DMS153 treated with DMSO at 0.1 percent for 48 hours (cell line): ENCODE measurements at regions not wholly inside any gene's neighbourhood (a gene's known extent, or its start where the extent isn't known, plus 50 kb on each side); places are given as distances from the start of the nearest gene placed in this dataset.

ENCODE experiments used
- DNase-seq: peaks from one replicate; lab custom pipeline; 2025; ENCODE audit not compliant: unreplicated experiment; lab: John Stamatoyannopoulos, UW

DNA sequence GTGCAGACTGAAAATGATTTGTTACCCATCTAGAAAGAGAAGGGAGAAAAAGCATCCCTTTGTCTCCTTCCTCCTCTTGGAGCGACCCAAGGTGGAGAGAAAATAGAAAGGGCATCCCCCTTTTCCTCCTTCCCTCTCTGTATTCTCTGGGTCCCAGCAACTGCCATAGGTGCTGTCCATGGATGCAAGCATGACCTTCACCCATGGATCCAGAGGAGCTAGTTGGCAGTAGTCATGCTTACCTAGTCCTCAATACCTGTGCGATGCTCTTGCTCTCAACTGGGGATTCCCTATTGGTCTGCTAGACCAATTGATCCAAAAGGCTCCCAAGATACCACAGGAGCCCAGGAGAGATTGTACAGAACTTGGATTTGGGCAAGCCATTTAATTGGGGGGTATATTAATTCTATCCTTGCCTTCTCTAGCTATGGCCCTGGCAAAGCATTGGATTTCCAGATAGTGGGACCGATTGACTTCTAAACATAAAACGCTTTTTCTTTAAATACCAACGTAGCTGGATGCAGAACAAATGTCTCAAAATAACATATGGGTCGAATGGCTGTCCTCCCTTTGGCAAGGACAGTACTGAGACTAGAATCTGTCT is 547.8 kb upstream of the IGFBP3 start:
- no peak for DNase-seq

DNA sequence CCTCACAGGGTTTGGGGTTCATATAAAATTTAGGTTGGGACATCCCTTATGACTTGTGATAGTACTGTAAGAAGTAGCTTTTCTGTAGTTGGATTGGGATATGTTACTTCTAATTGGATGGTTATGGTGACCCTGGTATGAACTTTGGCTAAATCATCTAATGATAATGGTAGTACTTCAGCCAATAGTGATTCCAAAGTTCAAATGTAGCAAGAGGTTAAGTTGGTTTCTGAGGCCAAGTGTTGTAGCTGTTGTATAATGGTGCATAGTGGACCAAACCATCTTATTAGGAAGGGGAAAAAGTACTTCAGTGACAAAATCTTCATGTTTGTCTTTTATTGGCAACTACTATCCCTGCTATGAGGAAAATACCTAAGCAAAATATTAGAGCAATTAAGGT is 542.1 kb upstream of the IGFBP3 start:
- no peak for DNase-seq

GRCh38 chr7:46461334-46461777 is 540.3 kb upstream of the IGFBP3 start:
- DNase-seq, result no peak

- no peak for DNase-seq
Observed at GRCh38 chr7:46459942-46460341, 538.9 kb upstream of the IGFBP3 start.

DNA sequence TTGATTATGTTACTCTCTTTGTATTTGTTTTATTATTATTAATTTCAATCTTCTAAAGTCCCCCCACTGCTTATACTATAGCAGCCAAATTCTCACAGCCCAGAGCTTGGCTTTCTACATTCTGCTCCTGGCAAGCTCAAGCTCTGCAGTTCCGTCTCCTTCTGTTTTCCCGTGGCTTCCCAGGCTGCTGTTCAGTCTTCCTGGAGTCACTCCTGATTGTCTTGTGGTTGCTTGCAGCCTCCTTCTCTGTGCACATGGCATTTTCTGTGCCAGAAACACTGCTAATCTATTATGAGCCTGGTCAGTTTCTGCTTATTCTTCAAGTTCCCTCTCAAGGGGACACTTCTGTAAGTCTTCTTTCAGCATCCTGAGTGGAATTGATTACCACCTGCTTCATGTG is 533.7 kb upstream of the IGFBP3 start:
- DNase-seq, result no peak

DNA sequence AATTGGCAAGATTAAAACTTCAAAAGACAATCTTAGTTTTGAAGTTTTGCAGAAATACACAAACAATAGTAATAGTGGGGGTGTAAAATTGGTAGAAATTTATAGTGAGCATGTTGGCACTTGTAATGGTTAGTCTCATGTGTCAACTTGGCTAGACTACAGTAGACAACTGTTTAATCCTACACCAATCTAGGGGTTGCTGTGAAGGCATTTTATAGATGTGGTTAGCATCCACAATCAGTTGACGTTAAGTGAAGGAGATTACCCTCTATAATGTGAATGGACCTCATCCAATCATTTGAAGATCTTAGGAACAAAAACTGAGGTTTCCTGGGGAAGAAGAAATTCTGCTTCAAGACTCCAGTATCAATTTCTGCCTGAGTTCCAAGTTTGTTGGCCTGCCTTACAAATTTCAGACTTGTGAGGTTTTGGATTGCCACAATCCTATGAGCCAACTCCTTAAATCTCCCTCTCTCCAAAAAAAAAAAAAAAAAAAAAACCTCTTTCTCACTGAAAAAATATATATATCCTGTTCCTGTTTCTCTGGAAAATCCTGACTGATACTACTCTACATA is 531.6 kb upstream of the IGFBP3 start:
- no peak for DNase-seq

DNA sequence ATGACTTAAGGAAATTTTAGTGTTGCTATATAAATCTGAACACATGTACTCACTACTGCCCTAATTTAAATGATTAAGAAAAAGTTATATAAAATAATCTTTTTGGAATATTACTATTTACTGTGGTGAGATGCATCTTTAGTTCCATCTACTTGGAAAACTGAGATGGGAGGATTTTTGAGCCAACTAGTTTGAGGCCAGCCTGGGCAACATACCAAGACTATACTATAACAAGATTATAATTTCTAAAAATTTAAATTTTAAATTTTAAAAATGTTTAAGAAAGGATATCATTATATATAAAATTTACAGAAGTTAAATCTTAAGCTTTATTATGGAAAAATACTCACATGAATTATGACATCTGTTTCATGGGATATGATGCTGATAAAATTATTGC is 530.8 kb upstream of the IGFBP3 start:
- DNase-seq, result no peak

DNA sequence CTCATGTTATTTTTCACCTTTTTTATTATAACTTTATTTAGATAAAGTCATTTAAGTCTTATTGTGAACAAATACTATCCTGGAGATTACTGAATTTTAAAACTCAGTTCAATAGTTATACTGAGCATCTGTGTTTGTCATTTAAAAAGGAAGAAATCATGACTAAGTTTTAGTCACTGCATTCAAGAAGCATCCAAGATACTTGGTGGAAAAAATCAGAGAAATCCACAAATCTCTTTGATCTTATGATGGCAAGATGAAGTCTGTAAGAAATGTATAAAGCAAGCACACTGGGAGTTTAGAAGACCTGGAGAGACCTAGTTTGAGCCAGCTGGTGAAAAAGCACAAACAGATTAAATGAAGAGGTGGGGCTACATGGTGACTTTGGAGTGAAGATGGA is 529.8 kb upstream of the IGFBP3 start:
- DNase-seq, result no peak

GRCh38 chr7:46450425-46450824 is 529.4 kb upstream of the IGFBP3 start:
- DNase-seq, result no peak

DNA sequence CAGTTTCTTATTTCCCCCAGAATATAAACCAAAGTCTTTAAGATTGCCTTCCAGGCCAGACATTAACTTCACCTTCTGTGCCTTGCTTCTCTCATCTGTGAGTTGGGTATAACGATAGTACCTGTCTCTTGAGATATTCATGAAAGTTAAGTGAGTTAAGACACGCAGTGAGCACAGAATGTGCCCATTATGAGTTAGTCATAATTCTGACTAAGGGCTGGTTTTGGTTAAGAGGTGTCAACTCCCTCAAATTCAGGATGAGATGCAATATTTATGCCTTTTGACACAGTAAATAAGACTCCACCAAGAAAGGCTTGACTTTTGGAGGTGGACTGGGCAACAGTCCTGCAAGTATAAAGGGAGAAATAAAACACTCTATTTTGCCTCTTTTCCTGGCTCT is 528.7 kb upstream of the IGFBP3 start:
- DNase-seq, result no peak

DNA sequence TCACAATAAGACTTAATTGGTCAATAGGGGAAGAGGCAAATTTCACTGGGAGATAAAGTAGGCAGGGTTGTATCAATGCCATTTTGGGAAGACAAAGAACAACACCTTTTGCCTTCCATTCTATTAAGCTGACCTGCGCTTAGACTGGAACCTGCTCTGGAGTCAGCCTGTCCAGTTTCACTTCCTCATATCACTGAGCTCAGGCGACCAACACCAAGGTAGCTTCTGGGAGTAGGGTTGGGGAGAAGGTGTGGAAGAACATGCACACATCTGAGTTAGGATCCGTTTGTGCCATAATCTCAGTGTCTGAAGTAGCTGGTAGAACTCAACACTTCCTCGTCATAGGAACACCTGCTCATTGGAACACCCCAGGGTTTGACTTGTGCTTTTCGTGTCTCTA is 527.4 kb upstream of the IGFBP3 start:
- no peak for DNase-seq

- no peak for DNase-seq
Observed at GRCh38 chr7:46446151-46446550, 525.1 kb upstream of the IGFBP3 start.

DNA sequence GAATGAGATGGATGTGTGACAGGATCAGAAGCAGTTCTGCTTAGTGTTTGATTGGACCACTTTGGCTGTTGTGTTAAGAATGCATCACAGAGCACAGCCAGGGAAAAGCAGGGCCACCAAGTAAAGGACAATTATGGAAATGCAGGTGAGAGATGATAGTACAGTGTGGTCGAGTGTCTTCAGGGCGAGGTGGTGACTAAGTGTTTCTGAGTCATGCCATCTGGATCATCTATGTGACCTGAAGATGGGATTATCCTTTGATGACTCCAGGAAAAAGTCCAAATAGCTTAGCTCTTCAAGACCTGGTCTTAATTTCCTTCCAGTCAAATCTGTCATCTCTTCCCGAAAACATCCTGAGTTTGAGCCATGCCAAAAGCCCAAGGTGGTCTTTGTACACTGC is 523.2 kb upstream of the IGFBP3 start:
- DNase-seq, result no peak

DNA sequence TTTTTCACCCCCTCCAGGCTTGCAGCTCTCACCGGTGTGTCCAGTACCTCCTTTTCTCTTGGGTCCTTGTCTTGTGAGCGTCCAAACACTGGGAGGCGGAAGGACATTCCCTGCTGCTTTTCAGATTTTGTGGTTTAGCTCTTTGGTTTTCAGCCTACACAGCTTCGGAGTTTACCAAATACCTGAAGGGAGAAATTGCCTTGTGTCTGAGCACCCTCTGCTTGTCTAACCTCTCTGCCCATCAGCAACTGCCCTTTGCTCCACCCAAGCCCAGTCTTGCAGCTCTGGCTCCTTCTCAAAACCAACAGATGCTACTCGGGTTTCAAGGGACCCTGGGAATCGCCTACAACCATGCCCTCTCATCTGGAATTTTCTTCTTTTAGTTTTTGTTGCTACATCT is 519.1 kb upstream of the IGFBP3 start:
- no peak for DNase-seq

DNA sequence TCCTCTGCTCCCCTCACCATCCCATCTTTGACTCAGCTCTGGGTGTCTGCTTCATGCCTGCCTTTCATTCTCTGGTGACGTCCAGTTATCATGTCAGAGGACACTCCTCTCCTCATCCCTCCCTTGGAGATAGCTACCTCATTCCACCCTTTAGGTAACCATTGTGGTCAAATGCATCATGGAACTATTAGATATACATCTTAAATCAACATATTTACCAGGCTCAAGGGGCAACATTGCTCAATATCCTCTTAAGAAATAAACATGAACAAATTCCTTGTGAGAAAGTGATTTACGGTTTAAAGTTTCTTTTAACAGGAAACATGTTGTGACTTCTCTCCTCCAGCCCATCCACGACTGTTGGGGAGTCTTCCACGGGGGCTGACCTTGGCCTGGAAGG is 511.6 kb upstream of the IGFBP3 start:
- no peak for DNase-seq

DNA sequence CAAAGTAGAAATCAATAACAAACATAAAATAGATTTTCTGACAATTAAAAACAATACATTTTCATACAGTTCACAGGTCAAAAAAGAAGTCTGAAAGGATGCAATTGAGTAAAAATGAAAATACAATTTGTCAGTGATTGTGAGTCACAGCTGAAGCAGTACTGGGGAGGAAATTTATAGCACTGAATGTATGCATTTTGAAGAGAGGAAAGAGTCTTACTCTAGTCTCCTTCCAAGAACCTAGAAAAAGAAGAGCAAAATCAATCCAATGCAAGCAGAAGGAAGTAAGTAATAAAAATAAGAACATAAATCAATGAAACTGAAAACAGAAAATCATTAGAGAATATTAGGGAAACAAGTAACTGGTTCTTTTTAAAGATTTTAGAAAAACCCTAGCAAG is 507.2 kb upstream of the IGFBP3 start:
- no peak for DNase-seq

DNA sequence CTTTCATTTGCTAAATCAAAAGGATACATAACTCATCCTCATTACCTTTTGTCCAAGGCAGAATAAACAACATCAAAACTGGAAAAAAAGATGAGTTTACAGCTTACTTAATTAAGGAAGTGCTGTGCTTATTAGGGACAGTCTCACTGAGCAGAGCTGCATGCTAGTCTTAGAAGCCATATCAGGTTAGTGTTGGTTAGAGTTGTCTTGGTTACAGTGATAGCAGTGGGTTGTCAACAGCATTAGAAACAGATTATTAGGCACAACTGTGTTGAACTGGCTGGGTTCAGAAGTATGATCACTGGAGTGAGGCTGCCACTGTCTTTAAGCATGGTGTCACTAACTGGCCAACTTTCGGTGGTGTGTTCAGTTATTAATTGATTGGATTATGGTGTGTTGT is 503.9 kb upstream of the IGFBP3 start:
- DNase-seq, result no peak

GRCh38 chr7:46421441-46422230 is 500.6 kb upstream of the IGFBP3 start:
- no peak for DNase-seq

DNA sequence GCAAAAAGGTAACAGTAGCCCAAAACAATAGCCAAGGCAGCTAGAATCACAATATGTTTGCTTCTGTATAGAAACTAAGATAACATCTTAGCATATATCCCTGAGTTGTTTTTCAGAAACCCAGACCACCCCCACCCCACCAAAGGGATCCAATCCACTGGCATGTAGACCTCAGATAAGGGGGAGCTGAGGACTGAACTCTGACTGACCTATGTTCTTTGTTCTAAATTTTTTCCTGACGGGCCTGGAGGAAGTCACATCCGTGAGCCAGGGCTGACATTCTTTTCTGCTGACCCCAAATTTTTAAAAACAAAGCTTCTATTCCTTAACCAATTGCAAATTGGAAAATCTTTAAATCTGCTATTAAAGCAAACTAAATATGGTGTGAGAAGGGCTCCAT is 493.9 kb upstream of the IGFBP3 start:
- DNase-seq, result no peak

GRCh38 chr7:46411236-46411635 is 490.2 kb upstream of the IGFBP3 start:
- no peak for DNase-seq

GRCh38 chr7:46407125-46407524 is 486.1 kb upstream of the IGFBP3 start:
- no peak for DNase-seq

- no peak for DNase-seq
Observed at GRCh38 chr7:46397591-46397990, 476.5 kb upstream of the IGFBP3 start.

- DNase-seq, result no peak
Observed at GRCh38 chr7:46396481-46396880, 475.4 kb upstream of the IGFBP3 start.
